SK-N-SH treated with all-trans-retinoic acid at 6 μM for 48 hours (cell line): ENCODE measurements at regions not wholly inside any gene's neighbourhood (a gene's known extent, or its start where the extent isn't known, plus 50 kb on each side); places are given as distances from the start of the nearest gene placed in this dataset.

Source experiments
- ATAC-seq: fragments of 200-7000 bp; cut with Tn5 transposase; 3 replicates; pipeline ENCODE4 v1.9.1; 2020; ENCODE audit warnings: mild to moderate bottlenecking, moderate library complexity
- ARNTL ChIP-seq: fragments of 450-650 bp; formaldehyde crosslinking; IDR thresholded peaks from 2 replicates; pipeline ENCODE4 v1.5.0; 2020; ENCODE audit warnings: low read depth, mild to moderate bottlenecking, moderate library complexity, borderline replicate concordance
- BACH2 ChIP-seq: fragments of 250-450 bp; sonication (Bioruptor Pico); IDR thresholded peaks from 2 replicates; pipeline ENCODE4 v1.9.0; 2021; ENCODE audit warnings: mild to moderate bottlenecking, borderline replicate concordance
- CREB5 ChIP-seq: fragments of 250-450 bp; sonication (Bioruptor Pico); IDR thresholded peaks from 2 replicates; pipeline ENCODE4 v1.5.1; 2020; ENCODE audit warnings: low read depth, mild to moderate bottlenecking, moderate library complexity
- CSRNP3 ChIP-seq: fragments of 250-450 bp; sonication (Bioruptor Pico); IDR thresholded peaks from 2 replicates; pipeline ENCODE4 v1.5.1; 2021; ENCODE audit warnings: mild to moderate bottlenecking, moderate library complexity
- ESRRG ChIP-seq: fragments of 250-450 bp; sonication (Bioruptor Pico); IDR thresholded peaks from 2 replicates; pipeline ENCODE4 v1.6.1; 2021; ENCODE audit warnings: mild to moderate bottlenecking
- GLIS3 ChIP-seq: fragments of 250-450 bp; sonication (Bioruptor Pico); IDR thresholded peaks from 2 replicates; pipeline ENCODE4 v1.5.0; 2020; ENCODE audit warnings: mild to moderate bottlenecking, moderate library complexity
- ISL1 ChIP-seq: fragments of 250-450 bp; sonication (Bioruptor Pico); IDR thresholded peaks from 2 replicates; pipeline ENCODE4 v2.1.2; 2022; ENCODE audit warnings: mild to moderate bottlenecking, moderate library complexity
- OSR1 ChIP-seq: fragments of 250-450 bp; sonication (Bioruptor Pico); IDR thresholded peaks from 2 replicates; pipeline ENCODE4 v1.8.0; 2022; ENCODE audit warnings: moderate library complexity, mild to moderate bottlenecking, inconsistent platforms
- PATZ1 ChIP-seq: fragments of 250-450 bp; sonication (Bioruptor Pico); IDR thresholded peaks from 2 replicates; pipeline ENCODE4 v1.8.0; 2020; ENCODE audit warnings: mild to moderate bottlenecking, moderate library complexity, borderline replicate concordance
- POU6F1 ChIP-seq: fragments of 250-450 bp; sonication (Bioruptor Pico); IDR thresholded peaks from 2 replicates; pipeline ENCODE4 v1.8.0; 2021; ENCODE audit warnings: low read depth, mild to moderate bottlenecking, moderate library complexity, borderline replicate concordance
- PPARA ChIP-seq: fragments of 250-450 bp; sonication (Bioruptor Pico); IDR thresholded peaks from 2 replicates; pipeline ENCODE4 v1.5.0; 2020; ENCODE audit warnings: mild to moderate bottlenecking, borderline replicate concordance
- RARB ChIP-seq: fragments of 250-450 bp; sonication (Bioruptor Pico); IDR thresholded peaks from 2 replicates; pipeline ENCODE4 v1.8.0; 2021; ENCODE audit warnings: mild to moderate bottlenecking, moderate library complexity
- SNAI2 ChIP-seq: fragments of 250-450 bp; sonication (Bioruptor Pico); IDR thresholded peaks from 2 replicates; pipeline ENCODE4 v1.5.0; 2020; ENCODE audit warnings: mild to moderate bottlenecking, moderate library complexity
- TCF4 ChIP-seq: fragments of 250-450 bp; sonication (Bioruptor Pico); IDR thresholded peaks from 2 replicates; pipeline ENCODE4 v1.8.0; 2021; ENCODE audit warnings: mild to moderate bottlenecking, moderate library complexity, borderline replicate concordance
- TOX ChIP-seq: fragments of 250-450 bp; sonication (Bioruptor Pico); IDR thresholded peaks from 2 replicates; pipeline ENCODE4 v1.8.0; 2021; ENCODE audit warnings: mild to moderate bottlenecking, moderate library complexity, borderline replicate concordance
- TSHZ2 ChIP-seq: fragments of 250-450 bp; sonication (Bioruptor Pico); IDR thresholded peaks from 2 replicates; pipeline ENCODE4 v1.5.0; 2020; ENCODE audit warnings: mild to moderate bottlenecking, moderate library complexity
- ZC3H10 ChIP-seq: fragments of 250-450 bp; sonication (Bioruptor Pico); IDR thresholded peaks from 2 replicates; pipeline ENCODE4 v1.5.1; 2021; ENCODE audit warnings: mild to moderate bottlenecking, moderate library complexity
- ZFP3 ChIP-seq: fragments of 250-450 bp; sonication (Bioruptor Pico); IDR thresholded peaks from 2 replicates; pipeline ENCODE4 v1.5.0; 2020; ENCODE audit warnings: mild to moderate bottlenecking, moderate library complexity
- ZFP30 ChIP-seq: fragments of 450-650 bp; formaldehyde crosslinking; IDR thresholded peaks from 2 replicates; pipeline ENCODE4 v1.5.0; 2022; ENCODE audit warnings: mild to moderate bottlenecking, moderate library complexity
- ZNF565 ChIP-seq: fragments of 450-650 bp; formaldehyde crosslinking; conservative IDR thresholded peaks from 2 replicates; pipeline ENCODE4 v1.5.0; 2020; ENCODE audit warnings: low read depth, mild to moderate bottlenecking, moderate library complexity
- ZNF70 ChIP-seq: fragments of 450-650 bp; formaldehyde crosslinking; IDR thresholded peaks from 2 replicates; pipeline ENCODE4 v1.5.0; 2020; ENCODE audit warnings: mild to moderate bottlenecking, moderate library complexity
- ZNF8 ChIP-seq: fragments of 450-650 bp; formaldehyde crosslinking; IDR thresholded peaks from 2 replicates; pipeline ENCODE4 v1.5.0; 2020; ENCODE audit warnings: mild to moderate bottlenecking, moderate library complexity

- ATAC-seq: peak; percentile 12; the same call in 1 of the 3 replicates
- no peak for TF ChIP-seq ZFP30 (CRISPR knock-in tag)
- no peak for TF ChIP-seq PATZ1 (CRISPR knock-in tag)
- no peak for TF ChIP-seq ZFP3
- no peak for TF ChIP-seq CSRNP3 (CRISPR knock-in tag)
- no peak for TF ChIP-seq ZC3H10 (CRISPR knock-in tag)
- no peak for TF ChIP-seq CREB5 (CRISPR knock-in tag)
- no peak for TF ChIP-seq ARNTL (CRISPR knock-in tag)
- TF ChIP-seq TCF4 (CRISPR knock-in tag): no peak
- TF ChIP-seq SNAI2 (CRISPR knock-in tag): no peak
- TF ChIP-seq TSHZ2: no peak
- TF ChIP-seq, all 23 proteins: peak for 0
These were observed 348.5 kb upstream of the RGS6 start for GRCh38 chr14:71583705-71584104.

- ATAC-seq: no peak
- TF ChIP-seq ARNTL (CRISPR knock-in tag) (no peak), ESRRG (CRISPR knock-in tag) (no peak), SNAI2 (CRISPR knock-in tag) (no peak), TCF4 (CRISPR knock-in tag) (no peak), ZNF8 (CRISPR knock-in tag) (no peak), CREB5 (CRISPR knock-in tag) (no peak), POU6F1 (CRISPR knock-in tag) (no peak), RARB (CRISPR knock-in tag) (no peak), ZFP30 (CRISPR knock-in tag) (no peak), ZNF70 (no peak), TSHZ2 (no peak), OSR1 (CRISPR knock-in tag) (no peak), TOX (CRISPR knock-in tag) (no peak), ISL1 (CRISPR knock-in tag) (no peak), PPARA (CRISPR knock-in tag) (no peak), PATZ1 (CRISPR knock-in tag) (no peak), BACH2 (CRISPR knock-in tag) (no peak), ZNF565 (CRISPR knock-in tag) (no peak), GLIS3 (no peak)
- TF ChIP-seq, all 23 proteins: peak for 0
These were observed 346.9 kb upstream of the RGS6 start for GRCh38 chr14:71585361-71585760.
